IMR-90 (cell line): ENCODE measurements at regions not wholly inside any gene's neighbourhood (a gene's known extent, or its start where the extent isn't known, plus 50 kb on each side); places are given as distances from the start of the nearest gene placed in this dataset.

Source experiments
- ATAC-seq: fragments of 200-7000 bp; cut with Tn5 transposase; 2 replicates; pipeline ENCODE4 v1.9.1; 2020; ENCODE audit warnings: low read depth, mild to moderate bottlenecking, moderate library complexity
- BruUV-seq: library from RNA; stranded (reverse); fragments of 400-500 nt; replicated peaks from 2 replicates; lab custom pipeline; 2021; lab: Mats Ljungman, UMichigan
- CTCF ChIA-PET: fragments of 300-600 bp; formaldehyde crosslinking; extraction: SDS; loops from one replicate; lab custom pipeline; 2021; ENCODE audit warnings: antibody characterized with exemption; lab: Yijun Ruan, JAX
- POLR2A ChIA-PET: fragments of 300-600 bp; sonication (Branson Sonifier 250); formaldehyde crosslinking; loops from one replicate; lab custom pipeline; 2022; ENCODE audit warnings: antibody characterized with exemption; ENCODE audit not compliant: unreplicated experiment; lab: Charles Lee
- DNase-seq: peaks from one replicate; pipeline ENCODE4 v3.0.0; 2013
- H2AFZ ChIP-seq: replicated peaks from 2 replicates; pipeline ENCODE3; 2013; ENCODE audit warnings: low read length, mild to moderate bottlenecking; ENCODE audit not compliant: poor library complexity
- H2AK5ac ChIP-seq: 2 replicates; pipeline ENCODE4 v1.6.1; 2013; ENCODE audit warnings: low read depth, low read length, inconsistent platforms
- H2AK9ac ChIP-seq: replicated peaks from 2 replicates; pipeline ENCODE3; 2013; ENCODE audit warnings: mild to moderate bottlenecking, low read depth, low read length, moderate library complexity; ENCODE audit not compliant: poor library complexity
- H2BK120ac ChIP-seq: 2 replicates; pipeline ENCODE4 v1.6.1; 2013; ENCODE audit warnings: low read depth, low read length, inconsistent platforms
- H2BK15ac ChIP-seq: 3 replicates; pipeline ENCODE4 v1.6.1; 2013; ENCODE audit warnings: low read depth, low read length, inconsistent platforms
- H2BK20ac ChIP-seq: 2 replicates; pipeline ENCODE4 v1.6.1; 2013; ENCODE audit warnings: low read depth, mild to moderate bottlenecking, inconsistent platforms, low read length, moderate library complexity
- H2BK5ac ChIP-seq: 2 replicates; pipeline ENCODE4 v1.6.1; 2013; ENCODE audit warnings: mild to moderate bottlenecking, low read depth, low read length, inconsistent platforms; ENCODE audit not compliant: poor library complexity, severe bottlenecking
- H3K14ac ChIP-seq: replicated peaks from 2 replicates; pipeline ENCODE4 v1.6.1; 2013; ENCODE audit warnings: low read depth, low read length, inconsistent platforms
- H3K18ac ChIP-seq: 2 replicates; pipeline ENCODE4 v1.6.1; 2013; ENCODE audit warnings: low read depth, low read length, control low read depth
- H3K23ac ChIP-seq: 2 replicates; pipeline ENCODE4 v1.6.1; 2013; ENCODE audit warnings: low read depth, low read length, inconsistent platforms
- H3K27ac ChIP-seq: 2 replicates; pipeline ENCODE4 v1.5.1; 2013; ENCODE audit warnings: mild to moderate bottlenecking, control low read depth, low read length; ENCODE audit not compliant: insufficient read depth
- H3K27me3 ChIP-seq: 2 replicates; pipeline ENCODE4 v1.6.1; 2013; ENCODE audit warnings: low read length; ENCODE audit not compliant: control insufficient read depth, insufficient read depth
- H3K36me3 ChIP-seq: 2 replicates; pipeline ENCODE4 v1.6.1; 2013; ENCODE audit warnings: low read length, mixed read lengths; ENCODE audit not compliant: control insufficient read depth, insufficient read depth
- H3K4ac ChIP-seq: 2 replicates; pipeline ENCODE4 v1.6.1; 2013; ENCODE audit warnings: low read depth, low read length, inconsistent platforms
- H3K4me1 ChIP-seq: 2 replicates; pipeline ENCODE4 v1.6.1; 2013; ENCODE audit warnings: low read length, mixed read lengths; ENCODE audit not compliant: control insufficient read depth, insufficient read depth
- H3K4me2 ChIP-seq: 2 replicates; pipeline ENCODE4 v1.6.1; 2013; ENCODE audit warnings: low read depth, mild to moderate bottlenecking, control low read depth, low read length, moderate library complexity
- H3K4me3 ChIP-seq: 2 replicates; pipeline ENCODE4 v1.5.1; 2013; ENCODE audit warnings: low read depth, mild to moderate bottlenecking, control low read depth, low read length, moderate library complexity; ENCODE audit not compliant: insufficient read depth
- H3K56ac ChIP-seq: 2 replicates; pipeline ENCODE4 v1.6.1; 2013; ENCODE audit warnings: low read length, inconsistent platforms; ENCODE audit not compliant: insufficient read depth; ENCODE audit errors: extremely low read depth
- H3K79me1 ChIP-seq, 2 experiments: 2 replicates each; pipeline ENCODE4 v1.6.1; 2013; ENCODE audit warnings: low read length in 2 of 2, inconsistent platforms in 1 of 2, low read depth in 1 of 2
- H3K9ac ChIP-seq: 2 replicates; pipeline ENCODE4 v1.6.1; 2013; ENCODE audit warnings: low read depth, low read length, control low read depth
- H3K9me1 ChIP-seq: 2 replicates; pipeline ENCODE4 v1.6.1; 2013; ENCODE audit warnings: low read length, inconsistent platforms; ENCODE audit not compliant: insufficient read depth
- H3K9me3 ChIP-seq: 2 replicates; pipeline ENCODE4 v1.6.1; 2013; ENCODE audit warnings: low read length; ENCODE audit not compliant: control insufficient read depth, insufficient read depth
- H4K20me1 ChIP-seq: 2 replicates; pipeline ENCODE4 v1.6.1; 2013; ENCODE audit warnings: low read length, inconsistent platforms; ENCODE audit not compliant: insufficient read depth
- H4K5ac ChIP-seq: 2 replicates; pipeline ENCODE4 v1.6.1; 2013; ENCODE audit warnings: mild to moderate bottlenecking, low read depth, low read length, control low read depth
- H4K8ac ChIP-seq, 2 experiments: 2 replicates each; pipeline ENCODE4 v1.6.1; 2013; ENCODE audit warnings: low read depth in 2 of 2, low read length in 2 of 2, control low read depth in 1 of 2, inconsistent platforms in 1 of 2
- H4K91ac ChIP-seq: 2 replicates; pipeline ENCODE4 v1.6.1; 2013; ENCODE audit warnings: low read depth, low read length, inconsistent platforms; ENCODE audit not compliant: insufficient read depth
- CHD1 ChIP-seq: IDR thresholded peaks from 2 replicates; pipeline ENCODE4 v1.6.1; 2012; ENCODE audit warnings: low read depth, low read length, improper control_type of control experiment
- MAFK ChIP-seq: IDR thresholded peaks from 2 replicates; pipeline ENCODE4 v1.6.1; 2012; ENCODE audit warnings: low read depth, low read length, improper control_type of control experiment
- NFE2L2 ChIP-seq: fragments of 150-350 bp; IDR thresholded peaks from 2 replicates; pipeline ENCODE4 v1.6.1; 2016; ENCODE audit warnings: low read depth, mild to moderate bottlenecking, low read length
- POLR2A ChIP-seq: IDR thresholded peaks from 2 replicates; pipeline ENCODE4 v1.6.1; 2012; ENCODE audit warnings: mild to moderate bottlenecking, low read depth, low read length
- RCOR1 ChIP-seq: IDR thresholded peaks from 2 replicates; pipeline ENCODE4 v1.6.1; 2012; ENCODE audit warnings: mild to moderate bottlenecking, low read length, improper control_type of control experiment; ENCODE audit not compliant: insufficient replicate concordance
- RFX5 ChIP-seq: IDR thresholded peaks from 2 replicates; pipeline ENCODE4 v1.8.0; 2012; ENCODE audit warnings: low read depth, mild to moderate bottlenecking, low read length, moderate library complexity
- SMC3 ChIP-seq: fragments of 150-350 bp; IDR thresholded peaks from 2 replicates; pipeline ENCODE4 v1.6.1; 2016; ENCODE audit warnings: low read depth, mild to moderate bottlenecking, antibody characterized with exemption, low read length, moderate library complexity
- WGBS, 2 experiments: methylation state at CpG; one replicate each; pipeline versions ENCODE4 v1.1.5 to v1.1.7; 2013; ENCODE audit warnings: missing lambda C conversion rate in 2 of 2; ENCODE audit not compliant: insufficient read length in 1 of 2; ENCODE audit errors: extremely low coverage in 2 of 2; 5-methylcytosine and 5-hydroxymethylcytosine counted together
- dilution Hi-C: fragments of 300-500 bp; cut with HindIII; formaldehyde crosslinking; loops from one replicate; pipeline ENCODE4 v1.14.3; 2018; ENCODE audit warnings: low sequenced_read_pairs; ENCODE audit not compliant: unreplicated experiment
- in situ Hi-C: fragments of 300-500 bp; cut with MboI; formaldehyde crosslinking; loops from 3 replicates; pipeline ENCODE4 v1.14.3; 2019; ENCODE audit warnings: low sequenced_read_pairs, inconsistent platforms, mixed read lengths
- intact Hi-C: fragments of 100-400 bp; cut with micrococcal nuclease; formaldehyde crosslinking; loops from 2 replicates; pipeline ENCODE4 v1.10.0; 2022
- TF ChIP-seq, protein P1 (sequence below): fragments of 150-350 bp; IDR thresholded peaks from 2 replicates; pipeline ENCODE4 v1.6.1; 2017; ENCODE audit warnings: mild to moderate bottlenecking, antibody characterized with exemption, low read length, low read depth
- TF ChIP-seq, protein P2 (sequence below): fragments of 150-350 bp; IDR thresholded peaks from 2 replicates; pipeline ENCODE4 v1.6.1; 2016; ENCODE audit warnings: low read depth, mild to moderate bottlenecking, low read length, moderate library complexity, borderline replicate concordance

DNA sequence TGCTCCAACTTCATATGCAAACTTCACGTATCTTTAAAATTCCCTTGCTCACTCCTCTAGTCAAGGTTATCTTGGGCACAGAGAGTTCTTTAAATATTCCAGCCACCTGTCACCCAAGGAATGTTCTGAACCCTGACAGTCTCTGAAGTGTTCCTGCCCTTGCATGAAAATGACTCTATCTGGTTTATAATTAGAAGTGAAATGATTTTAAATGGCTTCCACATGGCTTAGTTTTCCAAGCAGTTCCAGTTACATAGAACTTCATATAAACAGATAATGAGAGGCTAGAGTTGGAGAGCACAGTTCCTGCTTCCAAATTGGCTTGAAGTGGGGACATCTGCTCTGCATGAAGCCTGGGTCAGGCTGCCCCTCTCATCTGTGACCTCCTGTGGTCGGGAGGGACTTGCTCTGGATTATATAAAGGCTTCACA lies 81.9 kb downstream of the SLC4A3 start:
- H2BK15ac ChIP-seq: no peak overlapping the region
- H4K20me1 ChIP-seq: no peaks in the 10 kb centered on the region; the same call in 1 of the 2 replicates
- TF ChIP-seq, protein P1, sequence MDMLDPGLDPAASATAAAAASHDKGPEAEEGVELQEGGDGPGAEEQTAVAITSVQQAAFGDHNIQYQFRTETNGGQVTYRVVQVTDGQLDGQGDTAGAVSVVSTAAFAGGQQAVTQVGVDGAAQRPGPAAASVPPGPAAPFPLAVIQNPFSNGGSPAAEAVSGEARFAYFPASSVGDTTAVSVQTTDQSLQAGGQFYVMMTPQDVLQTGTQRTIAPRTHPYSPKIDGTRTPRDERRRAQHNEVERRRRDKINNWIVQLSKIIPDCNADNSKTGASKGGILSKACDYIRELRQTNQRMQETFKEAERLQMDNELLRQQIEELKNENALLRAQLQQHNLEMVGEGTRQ: no peak
- TF ChIP-seq POLR2A (no peak), RCOR1 (no peak), CHD1 (no peak), NFE2L2 (no peak), SMC3 (no peak), MAFK (no peak), RFX5 (no peak)
- TF ChIP-seq, protein P2, sequence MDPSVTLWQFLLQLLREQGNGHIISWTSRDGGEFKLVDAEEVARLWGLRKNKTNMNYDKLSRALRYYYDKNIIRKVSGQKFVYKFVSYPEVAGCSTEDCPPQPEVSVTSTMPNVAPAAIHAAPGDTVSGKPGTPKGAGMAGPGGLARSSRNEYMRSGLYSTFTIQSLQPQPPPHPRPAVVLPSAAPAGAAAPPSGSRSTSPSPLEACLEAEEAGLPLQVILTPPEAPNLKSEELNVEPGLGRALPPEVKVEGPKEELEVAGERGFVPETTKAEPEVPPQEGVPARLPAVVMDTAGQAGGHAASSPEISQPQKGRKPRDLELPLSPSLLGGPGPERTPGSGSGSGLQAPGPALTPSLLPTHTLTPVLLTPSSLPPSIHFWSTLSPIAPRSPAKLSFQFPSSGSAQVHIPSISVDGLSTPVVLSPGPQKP: no peak
- ATAC-seq (no peak), DNase-seq (no peak)
- H3K23ac ChIP-seq: no peak overlapping the region
- no peak overlapping the region for H4K5ac ChIP-seq
- no peak overlapping the region for H3K4me2 ChIP-seq
- POLR2A ChIA-PET: no interaction called here
- no peak overlapping the region for H2BK120ac ChIP-seq
- no peak overlapping the region for H3K4ac ChIP-seq
- CTCF ChIA-PET: no interaction called here
- H3K9ac ChIP-seq: no peak overlapping the region
- no peak overlapping the region for H2AK5ac ChIP-seq
- intact Hi-C loops: no loop called here
- H4K8ac ChIP-seq: no peak overlapping the region
- in situ Hi-C loops: no loop called here
- H3K79me1 ChIP-seq: no peaks in the 10 kb centered on the region
- H2AK9ac ChIP-seq: no peak overlapping the region
- H3K27ac ChIP-seq: no peak overlapping the region
- dilution Hi-C loops: no loop called here
- H2AFZ ChIP-seq: no peak overlapping the region
- no peak overlapping the region for H3K18ac ChIP-seq
- H3K14ac ChIP-seq: no peak overlapping the region
- H3K36me3 ChIP-seq: no peaks in the 10 kb centered on the region
- no peak overlapping the region for H2BK20ac ChIP-seq
- WGBS, 2 experiments: 71% methylated on average over 1 of the region's 2 CpGs; no CpG with 5 or more reads in 1 of the 2 experiments
- H3K27me3 ChIP-seq: peaks cover 10% of the 10 kb centered on the region
- no peak overlapping the region for H2BK5ac ChIP-seq
- BruUV-seq: no TSS peak
- H3K4me3 ChIP-seq: no peak overlapping the region
- H4K91ac ChIP-seq: no peak overlapping the region
- peaks cover 4% of the 10 kb centered on the region for H3K9me3 ChIP-seq
- no peak overlapping the region for H3K56ac ChIP-seq
- H3K4me1 ChIP-seq: peaks cover 10% of the 10 kb centered on the region; the same call in 1 of the 2 replicates
- H3K9me1 ChIP-seq: no peaks in the 10 kb centered on the region; the same call in 1 of the 2 replicates
